Peyer's patch (tissue), 4 donors: ENCODE measurements at regions not wholly inside any gene's neighbourhood (a gene's known extent, or its start where the extent isn't known, plus 50 kb on each side); places are given as distances from the start of the nearest gene placed in this dataset.

Experiments used
- DNase-seq, 3 donors: peaks; one replicate each; pipeline ENCODE4 v3.0.0-alpha.2; 2017 to 2019
- H3K27ac ChIP-seq, 4 donors: fragments of 200-600 bp; sonication (generic); one replicate each; pipeline ENCODE4 v1.5.1; 2016 to 2019
- H3K27me3 ChIP-seq, 2 donors: fragments of 200-600 bp; sonication (generic); one replicate each; pipeline ENCODE4 v1.5.1; 2019
- H3K36me3 ChIP-seq, 3 donors: fragments of 200-600 bp; sonication (generic); one replicate each; pipeline ENCODE4 v1.5.1; 2016 to 2019
- H3K4me1 ChIP-seq, 4 donors: fragments of 200-600 bp; sonication (generic); one replicate each; pipeline ENCODE4 v1.5.1; 2016 to 2019
- H3K4me3 ChIP-seq, 4 donors: fragments of 200-600 bp; sonication (generic); 1 replicate in 3 of 4; 2 replicates in 1 of 4; pipeline ENCODE4 v1.5.1; 2016 to 2019; ENCODE audit warnings: mild to moderate bottlenecking in 1 of 4
- H3K9me3 ChIP-seq, 4 donors: fragments of 200-600 bp; sonication (generic); one replicate each; pipeline ENCODE4 v1.5.1; 2016 to 2019; ENCODE audit warnings: mild to moderate bottlenecking in 1 of 4
- POLR2A ChIP-seq, 2 donors: fragments of 450-650 bp; IDR thresholded peaks; one replicate each; pipeline ENCODE4 v1.5.1; 2017; ENCODE audit warnings: antibody characterized with exemption in 2 of 2, mild to moderate bottlenecking in 2 of 2, moderate library complexity in 2 of 2
- TF ChIP-seq, protein P1 (sequence below), 6 experiments: fragments of 450-650 bp in 4 of 6; fragments of 200-600 bp in 2 of 6; sonication (generic) in 1 of 6; IDR thresholded peaks; one replicate each; pipeline ENCODE4 v1.5.1; 2017 to 2019; ENCODE audit warnings: antibody characterized with exemption in 6 of 6, mild to moderate bottlenecking in 3 of 6, moderate library complexity in 1 of 6

DNA sequence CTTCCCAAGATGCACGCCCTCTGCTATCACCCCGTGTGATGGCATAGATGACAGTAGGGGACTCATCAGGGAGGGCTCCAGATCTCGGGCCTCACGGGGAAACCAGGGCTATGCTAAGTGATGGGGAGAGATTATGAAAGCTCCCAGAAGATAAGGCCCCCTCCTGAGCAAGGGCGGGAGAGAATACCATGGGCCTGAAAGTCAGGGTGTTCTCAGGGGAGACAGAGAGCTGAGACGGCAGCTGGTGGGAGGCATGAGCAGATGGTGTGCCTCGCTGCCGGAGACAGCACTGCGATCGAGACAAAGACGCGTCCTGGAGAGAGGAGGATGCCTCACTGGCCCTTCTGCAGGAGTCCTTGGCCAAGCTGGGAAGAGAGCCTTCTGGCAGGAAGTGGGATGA is 106.5 kb upstream of the ADPGK start:
- DNase-seq = no peak
- H3K4me1 ChIP-seq = no peaks in the 10 kb centered on the region
- no peaks in the 10 kb centered on the region for H3K27me3 ChIP-seq
- H3K36me3 ChIP-seq = no peaks in the 10 kb centered on the region
- no peak overlapping the region for H3K4me3 ChIP-seq
- no peak overlapping the region for H3K27ac ChIP-seq
- H3K9me3 ChIP-seq = no peaks in the 10 kb centered on the region
- no peak for TF ChIP-seq POLR2A (IDR thresholded peaks at IDR 0.05)
- TF ChIP-seq, protein P1, sequence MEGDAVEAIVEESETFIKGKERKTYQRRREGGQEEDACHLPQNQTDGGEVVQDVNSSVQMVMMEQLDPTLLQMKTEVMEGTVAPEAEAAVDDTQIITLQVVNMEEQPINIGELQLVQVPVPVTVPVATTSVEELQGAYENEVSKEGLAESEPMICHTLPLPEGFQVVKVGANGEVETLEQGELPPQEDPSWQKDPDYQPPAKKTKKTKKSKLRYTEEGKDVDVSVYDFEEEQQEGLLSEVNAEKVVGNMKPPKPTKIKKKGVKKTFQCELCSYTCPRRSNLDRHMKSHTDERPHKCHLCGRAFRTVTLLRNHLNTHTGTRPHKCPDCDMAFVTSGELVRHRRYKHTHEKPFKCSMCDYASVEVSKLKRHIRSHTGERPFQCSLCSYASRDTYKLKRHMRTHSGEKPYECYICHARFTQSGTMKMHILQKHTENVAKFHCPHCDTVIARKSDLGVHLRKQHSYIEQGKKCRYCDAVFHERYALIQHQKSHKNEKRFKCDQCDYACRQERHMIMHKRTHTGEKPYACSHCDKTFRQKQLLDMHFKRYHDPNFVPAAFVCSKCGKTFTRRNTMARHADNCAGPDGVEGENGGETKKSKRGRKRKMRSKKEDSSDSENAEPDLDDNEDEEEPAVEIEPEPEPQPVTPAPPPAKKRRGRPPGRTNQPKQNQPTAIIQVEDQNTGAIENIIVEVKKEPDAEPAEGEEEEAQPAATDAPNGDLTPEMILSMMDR (IDR thresholded peaks at IDR 0.05) = no peak

DNA sequence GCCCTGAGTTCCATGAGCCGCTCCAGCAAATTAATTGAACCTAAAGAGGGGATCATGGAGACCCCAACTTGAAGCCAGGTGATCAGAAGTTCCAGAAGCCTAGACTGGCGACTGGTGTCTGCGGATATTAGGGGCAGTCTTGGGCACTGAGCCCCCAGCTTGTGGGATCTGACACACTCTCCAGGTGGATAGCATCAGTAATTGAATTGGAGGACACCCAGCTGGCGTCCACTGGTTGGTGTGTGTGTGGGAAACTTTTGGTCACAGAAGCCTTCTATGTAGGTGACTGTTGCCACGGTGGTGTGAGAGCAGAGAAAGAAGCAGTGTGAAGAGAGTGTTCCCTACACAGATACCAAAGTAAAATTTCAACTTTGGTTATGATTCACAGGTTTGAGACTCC is 106.0 kb upstream of the ADPGK start:
- no peak for DNase-seq
- Histone ChIP-seq H3K9me3 (no peaks in the 10 kb centered on the region), H3K4me1 (no peaks in the 10 kb centered on the region), H3K27me3 (no peaks in the 10 kb centered on the region), H3K36me3 (no peaks in the 10 kb centered on the region), H3K27ac (no peak overlapping the region), H3K4me3 (no peak overlapping the region)
- no peak for TF ChIP-seq POLR2A (IDR thresholded peaks at IDR 0.05)
- TF ChIP-seq, protein P1 (IDR thresholded peaks at IDR 0.05) = no peak

DNA sequence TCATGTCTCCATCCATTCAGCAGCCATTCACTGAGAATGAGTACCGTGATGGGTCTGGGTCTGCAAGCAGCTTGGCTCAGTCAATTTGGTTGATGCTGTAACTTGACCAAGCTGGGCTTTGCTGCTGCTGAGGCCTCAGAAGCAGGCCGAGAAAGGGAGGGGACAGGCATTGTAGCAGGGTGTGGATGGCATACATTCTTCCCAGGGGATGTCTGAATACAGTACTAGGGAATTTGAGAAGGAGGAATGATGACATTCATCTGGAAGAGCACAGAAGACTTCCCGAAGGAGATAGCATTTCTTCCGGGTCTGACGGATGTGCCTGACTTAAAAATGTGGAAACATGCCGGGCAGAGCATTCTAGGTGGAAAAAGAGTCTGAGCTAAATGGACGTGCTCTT is 105.3 kb upstream of the ADPGK start:
- no peaks in the 10 kb centered on the region for H3K9me3 ChIP-seq
- no peak overlapping the region for H3K27ac ChIP-seq
- TF ChIP-seq POLR2A (IDR thresholded peaks at IDR 0.05) = no peak
- TF ChIP-seq, protein P1 (IDR thresholded peaks at IDR 0.05) = no peak
- no peak for DNase-seq
- no peaks in the 10 kb centered on the region for H3K36me3 ChIP-seq
- no peak overlapping the region for H3K4me3 ChIP-seq
- H3K27me3 ChIP-seq = no peaks in the 10 kb centered on the region
- H3K4me1 ChIP-seq = no peaks in the 10 kb centered on the region

DNA sequence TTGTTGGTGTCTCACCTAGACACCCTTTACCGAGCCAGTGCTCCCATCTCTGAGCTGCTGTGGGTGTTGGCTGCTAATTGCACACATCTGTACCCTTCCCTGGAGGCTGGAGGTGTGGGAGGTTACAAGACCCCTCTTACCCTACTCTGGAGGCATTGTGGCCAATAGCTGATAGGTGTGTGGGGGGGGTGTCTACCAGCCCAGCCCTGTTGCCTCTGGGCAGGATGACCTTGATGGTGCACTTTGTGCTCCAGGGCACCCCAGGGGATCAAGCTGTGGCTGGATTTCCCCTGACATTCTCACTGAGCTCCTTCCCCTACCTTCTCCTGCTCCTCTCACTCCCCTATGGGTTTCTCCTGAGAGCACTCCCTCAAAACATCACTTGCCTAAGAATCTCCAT is 104.7 kb upstream of the ADPGK start:
- no peaks in the 10 kb centered on the region for H3K9me3 ChIP-seq
- H3K36me3 ChIP-seq = no peaks in the 10 kb centered on the region
- H3K27me3 ChIP-seq = no peaks in the 10 kb centered on the region
- no peaks in the 10 kb centered on the region for H3K4me1 ChIP-seq
- no peak overlapping the region for H3K27ac ChIP-seq
- no peak for DNase-seq
- TF ChIP-seq, protein P1 (IDR thresholded peaks at IDR 0.05) = no peak
- TF ChIP-seq POLR2A (IDR thresholded peaks at IDR 0.05) = no peak
- H3K4me3 ChIP-seq = no peak overlapping the region

GRCh38 chr15:72887376-72887775 is 103.8 kb upstream of the ADPGK start:
- Histone ChIP-seq H3K9me3 (no peaks in the 10 kb centered on the region), H3K27me3 (no peaks in the 10 kb centered on the region), H3K27ac (no peak overlapping the region), H3K4me1 (no peaks in the 10 kb centered on the region), H3K4me3 (no peak overlapping the region), H3K36me3 (no peaks in the 10 kb centered on the region)
- TF ChIP-seq POLR2A (IDR thresholded peaks at IDR 0.05) = no peak
- TF ChIP-seq, protein P1 (IDR thresholded peaks at IDR 0.05) = no peak
- DNase-seq = no peak

DNA sequence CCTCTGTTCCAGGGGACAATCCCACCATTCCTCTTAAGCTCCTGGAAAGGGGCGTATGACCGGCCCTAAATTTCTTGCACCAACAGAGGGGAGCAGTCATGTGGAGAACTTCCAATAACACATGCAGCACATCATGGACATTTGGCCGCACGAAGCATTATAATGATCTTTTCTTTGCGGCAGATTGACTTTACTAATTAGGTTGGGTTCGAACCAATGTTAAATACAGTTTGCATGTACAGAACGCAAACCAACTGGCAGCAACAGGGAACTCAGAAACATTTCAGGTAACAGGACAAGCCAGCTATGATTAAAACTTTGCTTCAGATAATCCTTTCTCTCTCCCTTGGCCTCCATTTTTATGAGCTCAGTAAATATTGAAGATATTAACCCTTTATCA is 100.8 kb upstream of the ADPGK start:
- Histone ChIP-seq H3K27me3 (no peaks in the 10 kb centered on the region), H3K27ac (no peak overlapping the region), H3K36me3 (no peaks in the 10 kb centered on the region), H3K4me1 (no peaks in the 10 kb centered on the region), H3K9me3 (no peaks in the 10 kb centered on the region), H3K4me3 (no peak overlapping the region)
- DNase-seq = no peak
- TF ChIP-seq, protein P1 (IDR thresholded peaks at IDR 0.05) = no peak
- TF ChIP-seq POLR2A (IDR thresholded peaks at IDR 0.05) = no peak
